Fibroblast of lung (primary cell): ENCODE measurements at regions not wholly inside any gene's neighbourhood (a gene's known extent, or its start where the extent isn't known, plus 50 kb on each side); places are given as distances from the start of the nearest gene placed in this dataset.

Source experiments
- DNase-seq, 2 donors: peaks; one replicate each; pipeline versions ENCODE4 v3.0.0 to v3.0.0-alpha.2; 2010; ENCODE audit warnings: low read depth in 2 of 2
- H2AFZ ChIP-seq: 2 replicates; pipeline ENCODE4 v1.5.1; 2012; ENCODE audit warnings: low read length, control low read depth, inconsistent platforms
- H3K27ac ChIP-seq: 2 replicates; pipeline ENCODE4 v1.5.1; 2011; ENCODE audit warnings: low read length, control low read depth; ENCODE audit not compliant: insufficient read depth
- H3K27me3 ChIP-seq: 2 replicates; pipeline ENCODE4 v1.5.1; 2011; ENCODE audit warnings: mild to moderate bottlenecking, low read length; ENCODE audit not compliant: control insufficient read depth, insufficient read depth
- H3K36me3 ChIP-seq: 2 replicates; pipeline ENCODE4 v1.5.1; 2011; ENCODE audit warnings: low read length; ENCODE audit not compliant: control insufficient read depth, insufficient read depth
- H3K4me1 ChIP-seq: 2 replicates; pipeline ENCODE4 v1.5.1; 2011; ENCODE audit warnings: low read length; ENCODE audit not compliant: control insufficient read depth, insufficient read depth; ENCODE audit errors: extremely low read depth
- H3K4me2 ChIP-seq: 2 replicates; pipeline ENCODE4 v1.5.1; 2011; ENCODE audit warnings: low read length, control low read depth; ENCODE audit not compliant: insufficient read depth; ENCODE audit errors: extremely low read depth
- H3K4me3 ChIP-seq, 4 experiments: fragments of 200-600 bp in 1 of 4; sonication (generic) in 1 of 4; replicated peaks in 1 of 4; 2 replicates each; pipeline ENCODE4 v1.5.1; 2011 to 2016; ENCODE audit warnings: low read length in 4 of 4, low read depth in 3 of 4, mild to moderate bottlenecking in 3 of 4, control low read depth in 2 of 4, inconsistent platforms in 1 of 4, mixed read lengths in 1 of 4; ENCODE audit not compliant: insufficient read depth in 1 of 4; ENCODE audit errors: control extremely low read depth in 1 of 4
- H3K79me2 ChIP-seq: 2 replicates; pipeline ENCODE4 v1.5.1; 2012; ENCODE audit warnings: mild to moderate bottlenecking, low read length, inconsistent platforms; ENCODE audit not compliant: control insufficient read depth, insufficient read depth
- H3K9ac ChIP-seq: 2 replicates; pipeline ENCODE4 v1.5.1; 2011; ENCODE audit warnings: mild to moderate bottlenecking, low read length, control low read depth; ENCODE audit not compliant: insufficient read depth
- H3K9me3 ChIP-seq: 2 replicates; pipeline ENCODE4 v1.5.1; 2012; ENCODE audit warnings: low read depth, low read length; ENCODE audit not compliant: control insufficient read depth, insufficient read depth
- H4K20me1 ChIP-seq: 2 replicates; pipeline ENCODE4 v1.5.1; 2011; ENCODE audit warnings: low read length; ENCODE audit not compliant: control insufficient read depth, insufficient read depth; ENCODE audit errors: extremely low read depth
- EZH2 ChIP-seq: IDR thresholded peaks from 2 replicates; pipeline ENCODE4 v1.5.1; 2012; ENCODE audit warnings: low read length, control low read depth, mild to moderate bottlenecking; ENCODE audit errors: missing control alignments
- TF ChIP-seq, protein P1 (sequence below), 2 donors: IDR thresholded peaks in 1 of 2; conservative IDR thresholded peaks in 1 of 2; 1 replicate in 1 of 2; 2 replicates in 1 of 2; pipeline ENCODE4 v1.5.1; 2011 to 2012; ENCODE audit warnings: low read length in 2 of 2, control low read depth in 1 of 2, inconsistent platforms in 1 of 2, low read depth in 1 of 2, mild to moderate bottlenecking in 1 of 2

DNA sequence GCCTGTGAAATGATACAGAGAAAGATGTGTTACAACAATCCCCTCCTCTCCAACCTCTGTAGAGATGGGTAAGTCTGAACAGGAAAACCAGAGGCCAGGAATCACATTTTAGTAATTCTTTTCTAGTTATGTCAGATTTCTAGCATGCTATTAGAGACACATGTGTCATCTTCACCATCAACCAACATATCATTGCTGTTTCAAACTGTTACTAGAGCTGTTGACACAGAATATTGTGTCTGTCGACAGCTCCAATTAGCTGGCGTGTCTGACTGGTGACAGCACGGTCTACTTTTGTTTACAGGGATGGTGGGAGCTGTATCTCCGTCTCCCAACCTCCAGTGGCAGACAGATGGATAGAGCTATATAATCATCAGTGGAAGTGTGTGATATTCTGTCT lies 393.2 kb downstream of the SOX2 start:
- no peak for DNase-seq
- Histone ChIP-seq H3K9me3 (no peaks in the 10 kb centered on the region), H3K9ac (no peak overlapping the region), H3K27me3 (no peaks in the 10 kb centered on the region), H3K4me1 (no peaks in the 10 kb centered on the region), H3K79me2 (no peaks in the 10 kb centered on the region), H3K36me3 (no peaks in the 10 kb centered on the region), H2AFZ (no peak overlapping the region), H4K20me1 (no peaks in the 10 kb centered on the region), H3K4me3 (no peak overlapping the region), H3K4me2 (no peak overlapping the region), H3K27ac (no peak overlapping the region)
- TF ChIP-seq, protein P1, sequence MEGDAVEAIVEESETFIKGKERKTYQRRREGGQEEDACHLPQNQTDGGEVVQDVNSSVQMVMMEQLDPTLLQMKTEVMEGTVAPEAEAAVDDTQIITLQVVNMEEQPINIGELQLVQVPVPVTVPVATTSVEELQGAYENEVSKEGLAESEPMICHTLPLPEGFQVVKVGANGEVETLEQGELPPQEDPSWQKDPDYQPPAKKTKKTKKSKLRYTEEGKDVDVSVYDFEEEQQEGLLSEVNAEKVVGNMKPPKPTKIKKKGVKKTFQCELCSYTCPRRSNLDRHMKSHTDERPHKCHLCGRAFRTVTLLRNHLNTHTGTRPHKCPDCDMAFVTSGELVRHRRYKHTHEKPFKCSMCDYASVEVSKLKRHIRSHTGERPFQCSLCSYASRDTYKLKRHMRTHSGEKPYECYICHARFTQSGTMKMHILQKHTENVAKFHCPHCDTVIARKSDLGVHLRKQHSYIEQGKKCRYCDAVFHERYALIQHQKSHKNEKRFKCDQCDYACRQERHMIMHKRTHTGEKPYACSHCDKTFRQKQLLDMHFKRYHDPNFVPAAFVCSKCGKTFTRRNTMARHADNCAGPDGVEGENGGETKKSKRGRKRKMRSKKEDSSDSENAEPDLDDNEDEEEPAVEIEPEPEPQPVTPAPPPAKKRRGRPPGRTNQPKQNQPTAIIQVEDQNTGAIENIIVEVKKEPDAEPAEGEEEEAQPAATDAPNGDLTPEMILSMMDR (conservative IDR thresholded peaks at IDR 0.05 in 1 of 2, IDR thresholded peaks at IDR 0.05 in 1 of 2; ENCODE audit: low read depth in 1 of 2, low read length in 2 of 2) = no peak
- TF ChIP-seq EZH2 = no peak

DNA sequence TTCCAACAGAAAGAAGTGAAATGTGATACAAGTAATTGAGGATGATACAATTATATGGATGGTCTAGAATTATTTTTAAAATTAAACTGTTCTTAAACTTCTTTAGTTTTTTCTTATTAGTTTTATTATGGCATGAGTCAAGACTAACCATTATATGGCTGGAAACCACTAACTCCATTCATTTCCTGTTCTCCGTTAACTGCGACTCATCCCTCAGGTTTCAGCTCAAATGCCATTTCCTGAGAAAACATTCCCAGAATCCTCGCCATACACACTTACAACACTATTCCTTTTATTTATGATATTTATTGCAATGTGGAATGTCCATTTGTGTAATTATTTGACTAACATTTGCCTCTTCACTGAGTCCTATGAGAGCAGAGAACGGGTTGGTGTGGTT lies 394.1 kb downstream of the SOX2 start:
- Histone ChIP-seq H3K4me1 (no peaks in the 10 kb centered on the region), H3K79me2 (no peaks in the 10 kb centered on the region), H3K36me3 (no peaks in the 10 kb centered on the region), H3K4me3 (no peak overlapping the region), H3K27me3 (no peaks in the 10 kb centered on the region), H3K27ac (no peak overlapping the region), H3K4me2 (no peak overlapping the region), H2AFZ (no peak overlapping the region), H4K20me1 (no peaks in the 10 kb centered on the region), H3K9ac (no peak overlapping the region), H3K9me3 (no peaks in the 10 kb centered on the region)
- DNase-seq = peak in 1 of 2 donors; percentile 45
- no peak for TF ChIP-seq EZH2
- TF ChIP-seq, protein P1 (conservative IDR thresholded peaks at IDR 0.05 in 1 of 2, IDR thresholded peaks at IDR 0.05 in 1 of 2; ENCODE audit: low read depth in 1 of 2, low read length in 2 of 2) = no peak

DNA sequence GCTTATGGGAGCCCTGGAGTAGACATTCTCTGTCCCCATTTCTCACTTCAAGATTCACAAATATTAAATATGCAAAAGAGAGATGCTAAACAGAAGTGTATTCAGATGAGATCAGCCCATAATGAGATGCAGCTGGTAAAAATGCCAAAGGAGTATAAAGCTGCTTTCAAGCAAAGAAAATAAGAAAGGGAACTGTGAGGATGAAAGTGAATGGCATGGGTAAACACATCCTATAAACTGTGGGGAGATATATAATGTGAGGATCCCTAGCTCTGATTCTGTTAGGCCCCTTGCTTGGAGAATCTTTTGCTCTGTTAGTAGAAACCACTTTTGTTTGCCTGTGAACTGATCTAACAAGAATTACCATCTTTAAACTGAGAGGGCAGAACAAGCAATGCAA lies 396.6 kb downstream of the SOX2 start:
- Histone ChIP-seq H3K4me3 (no peak overlapping the region), H3K27me3 (no peaks in the 10 kb centered on the region), H2AFZ (no peak overlapping the region), H4K20me1 (no peaks in the 10 kb centered on the region), H3K79me2 (no peaks in the 10 kb centered on the region), H3K9me3 (no peaks in the 10 kb centered on the region), H3K36me3 (no peaks in the 10 kb centered on the region), H3K4me2 (no peak overlapping the region), H3K4me1 (no peaks in the 10 kb centered on the region), H3K9ac (no peak overlapping the region), H3K27ac (no peak overlapping the region)
- no peak for DNase-seq
- TF ChIP-seq EZH2 = no peak
- TF ChIP-seq, protein P1 (conservative IDR thresholded peaks at IDR 0.05 in 1 of 2, IDR thresholded peaks at IDR 0.05 in 1 of 2; ENCODE audit: low read depth in 1 of 2, low read length in 2 of 2) = no peak
